Keratinocyte (primary cell): ENCODE measurements at regions not wholly inside any gene's neighbourhood (a gene's known extent, or its start where the extent isn't known, plus 50 kb on each side); places are given as distances from the start of the nearest gene placed in this dataset.

ENCODE experiments used
- CTCF ChIP-seq, 3 experiments: IDR thresholded peaks in 1 of 3; conservative IDR thresholded peaks in 1 of 3; optimal IDR thresholded peaks in 1 of 3; 2 replicates in 2 of 3; 3 replicates in 1 of 3; pipeline versions ENCODE3 to v1.5.1; 2011; ENCODE audit warnings: low read length in 3 of 3, mild to moderate bottlenecking in 3 of 3, moderate library complexity in 2 of 3, control low read depth in 1 of 3, inconsistent platforms in 1 of 3; ENCODE audit not compliant: insufficient read depth in 2 of 3; ENCODE audit errors: extremely low read depth in 1 of 3
- EZH2 ChIP-seq: IDR thresholded peaks from one replicate; pipeline ENCODE4 v1.6.1; 2012; ENCODE audit warnings: inconsistent platforms, mild to moderate bottlenecking, low read length, moderate library complexity

DNA sequence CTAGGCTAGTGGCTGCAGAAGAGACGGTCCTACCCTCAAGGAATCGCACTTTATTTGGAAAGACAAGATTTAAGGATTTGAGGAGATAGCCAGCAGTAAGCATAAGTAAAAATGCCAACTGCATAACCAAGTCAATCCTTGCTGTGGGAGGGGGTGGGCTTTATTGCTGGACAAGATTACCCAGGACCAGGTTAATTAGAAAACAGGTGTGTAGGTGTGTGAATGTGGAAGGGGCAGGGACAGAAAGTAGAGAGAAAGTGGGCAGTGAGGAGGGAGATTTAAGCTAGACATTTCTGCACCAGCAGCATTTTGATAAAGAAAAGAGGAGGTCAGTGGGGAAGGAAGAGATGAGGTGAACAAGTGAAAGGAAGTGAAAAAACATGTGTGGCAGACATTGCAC is 89.7 kb upstream of the OGFRL1 start:
- TF ChIP-seq EZH2 (no peak), CTCF (optimal IDR thresholded peaks at IDR 0.05 in 1 of 3, IDR thresholded peaks at IDR 0.05 in 1 of 3, conservative IDR thresholded peaks at IDR 0.05 in 1 of 3; ENCODE audit: extremely low read depth in 1 of 3, insufficient read depth in 2 of 3, low read length in 3 of 3) (no peak)
